Anterior cingulate cortex (tissue), 58 donors: ENCODE measurements at regions not wholly inside any gene's neighbourhood (a gene's known extent, or its start where the extent isn't known, plus 50 kb on each side); places are given as distances from the start of the nearest gene placed in this dataset.

Experiments
- DNase-seq, 58 donors: peaks; one replicate each; lab custom pipeline; 2025; lab: John Stamatoyannopoulos, UW

DNA sequence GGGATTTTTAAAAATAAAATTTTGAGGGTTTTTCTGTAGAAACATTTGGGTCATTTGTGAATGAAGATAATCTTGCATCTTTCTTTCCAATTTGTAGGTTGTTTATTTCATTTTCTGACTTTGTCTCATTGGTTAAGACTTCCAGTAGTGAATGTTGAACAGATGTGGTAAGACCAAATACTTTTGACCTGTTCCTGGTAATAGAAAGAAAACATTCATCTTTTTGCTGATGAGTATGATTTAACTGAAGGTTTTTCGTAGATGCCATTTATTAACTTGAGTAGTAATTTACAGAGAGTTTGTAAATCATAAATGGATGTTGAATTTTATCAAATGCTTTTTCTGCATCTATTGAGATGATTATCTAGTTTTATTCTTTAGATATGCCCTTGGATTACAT is 416.1 kb upstream of the CITED2 start:
- no peak for DNase-seq

GRCh38 chr6:139784222-139784769 is 409.8 kb upstream of the CITED2 start:
- no peak for DNase-seq

DNA sequence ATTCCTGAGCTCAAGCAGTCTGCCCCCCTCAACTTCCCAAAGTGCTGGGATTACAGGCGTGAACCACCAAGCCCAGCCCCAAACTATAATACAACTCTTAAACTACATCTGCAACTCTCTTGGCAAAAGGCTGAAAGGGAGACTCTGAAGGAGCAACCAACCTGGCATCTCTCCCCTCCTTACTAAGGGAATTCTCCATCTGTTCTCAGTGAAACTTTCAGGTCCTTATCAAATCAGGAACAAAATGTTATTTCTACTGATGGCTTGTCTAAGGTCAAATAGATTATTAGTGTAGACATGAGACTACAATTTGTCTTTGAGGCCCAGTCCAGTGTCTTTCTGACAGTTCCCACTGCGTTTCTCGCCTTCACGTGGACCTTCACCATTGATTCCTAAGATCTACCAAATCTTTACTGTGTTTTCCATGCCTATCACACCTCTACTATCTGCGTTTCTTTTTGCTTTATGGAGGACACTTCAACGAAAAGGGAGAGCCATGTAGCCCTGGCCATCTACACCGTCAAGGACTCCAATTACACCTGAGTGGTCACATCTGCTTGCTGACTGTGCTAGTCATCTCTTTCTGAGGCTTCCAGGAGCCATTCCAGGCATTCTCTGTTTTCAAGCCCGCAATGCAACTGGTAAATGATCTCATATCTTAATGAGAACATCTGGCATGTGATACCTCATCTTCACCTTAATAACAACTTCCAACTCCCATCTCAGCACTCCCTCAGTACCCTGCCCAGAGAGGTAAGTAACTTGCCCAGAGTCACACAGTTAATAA is 405.7 kb upstream of the CITED2 start:
- DNase-seq = no peak

GRCh38 chr6:139778688-139779087 is 404.2 kb upstream of the CITED2 start:
- DNase-seq = peak in 3 of 58 donors; percentile 9 to 27 (median 17)

- DNase-seq = peak in 5 of 58 donors; percentile 5 to 26 (median 16)
Observed at GRCh38 chr6:139778106-139778505, 403.7 kb upstream of the CITED2 start.

DNA sequence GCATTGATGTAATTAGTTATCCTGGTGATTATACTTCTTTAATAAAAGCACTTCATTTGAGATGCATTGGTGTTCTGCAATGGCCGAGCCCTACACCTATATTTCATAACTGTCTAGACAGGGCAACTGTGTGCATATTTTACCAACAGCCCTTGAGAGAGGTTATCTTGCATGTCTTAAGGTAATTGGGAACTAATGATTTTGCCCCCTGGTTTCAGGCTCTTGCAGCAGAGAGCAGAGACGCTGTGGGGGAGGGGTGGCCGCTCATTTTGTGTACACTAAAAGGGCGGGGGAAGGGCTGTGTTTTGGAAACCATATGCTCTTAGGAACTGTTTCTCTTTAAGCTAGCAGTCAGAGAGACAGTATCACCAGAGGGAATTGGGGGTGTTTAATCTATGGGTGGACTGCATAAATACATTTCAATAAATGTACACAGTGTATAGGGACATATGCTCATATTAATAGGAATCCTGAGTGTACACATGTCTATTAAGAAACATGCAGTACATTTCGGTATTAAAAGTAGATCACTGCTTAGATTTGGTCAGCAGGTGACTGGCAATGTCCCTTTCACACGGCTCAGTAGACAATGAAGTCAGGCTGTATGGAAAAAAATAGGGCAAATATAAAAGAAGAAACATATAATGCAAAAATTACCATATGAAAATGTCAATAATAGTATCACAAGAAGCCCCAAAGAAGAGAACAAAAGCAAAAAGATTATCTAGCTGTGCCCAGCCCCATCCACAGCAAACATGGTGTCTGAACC is 402.9 kb upstream of the CITED2 start:
- no peak for DNase-seq

DNA sequence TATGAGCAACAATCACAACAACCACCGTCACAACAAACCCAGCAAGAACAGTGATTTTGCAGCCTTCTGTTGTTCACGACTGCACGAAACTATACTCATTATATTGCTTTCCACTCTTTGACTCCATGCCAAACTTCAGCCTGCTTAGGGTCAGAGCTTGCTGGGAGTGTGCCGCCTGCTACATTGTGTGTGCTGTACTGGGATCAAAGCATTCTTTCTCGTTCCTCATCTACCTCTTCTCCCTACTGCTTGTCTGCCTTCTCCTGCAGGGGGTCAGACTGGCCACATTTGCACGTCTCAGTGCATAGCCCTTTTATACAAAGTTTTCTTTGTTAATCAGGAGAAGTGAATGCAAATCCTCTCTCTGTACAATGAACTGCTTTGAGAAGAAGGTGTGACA is 401.6 kb upstream of the CITED2 start:
- no peak for DNase-seq

DNA sequence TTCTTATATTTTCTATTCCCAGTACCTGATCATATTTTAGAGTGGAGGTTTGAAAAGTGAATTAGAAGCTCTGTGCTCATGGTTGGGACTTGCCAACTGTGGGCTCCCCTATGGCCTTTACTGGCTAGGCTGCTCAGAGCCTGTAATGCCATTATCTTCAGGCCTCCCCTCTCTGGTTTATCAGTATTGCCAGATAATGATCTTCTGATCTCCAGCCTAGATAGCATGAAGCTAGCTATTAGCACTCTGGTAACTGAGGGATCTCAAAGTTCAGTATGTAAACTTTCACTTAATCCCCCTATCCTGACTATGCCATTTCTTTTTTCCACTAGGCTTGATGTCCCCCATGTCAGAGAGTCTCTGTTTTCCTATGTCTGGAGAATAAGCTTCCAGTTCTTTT is 393.7 kb upstream of the CITED2 start:
- no peak for DNase-seq

GRCh38 chr6:139766796-139767195 is 392.3 kb upstream of the CITED2 start:
- DNase-seq = peak in 1 of 58 donors; percentile 2

GRCh38 chr6:139765825-139766285 is 391.4 kb upstream of the CITED2 start:
- no peak for DNase-seq

DNA sequence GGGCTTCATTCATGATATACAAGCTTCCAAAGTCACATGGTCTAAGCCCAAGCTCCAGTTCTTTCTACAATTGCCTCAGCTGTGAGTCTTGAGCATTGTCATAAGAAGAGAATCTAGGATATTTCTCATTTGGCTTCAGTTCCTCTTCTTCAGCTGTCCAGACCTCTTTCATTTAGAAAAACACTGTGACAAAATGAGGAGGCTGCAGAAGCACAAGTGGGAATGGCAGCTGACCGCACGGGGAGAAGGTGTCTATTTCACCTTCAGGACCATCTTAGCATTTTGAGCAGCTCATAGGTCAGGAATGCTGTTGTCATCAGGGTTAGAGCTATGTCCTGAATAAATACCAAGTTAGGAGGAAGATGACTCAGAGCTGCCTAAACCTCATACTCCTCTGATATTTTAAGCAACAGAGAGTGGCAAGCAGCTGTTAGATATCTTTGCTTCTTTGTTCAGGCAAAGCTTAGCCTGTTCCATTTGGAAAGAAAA is 390.1 kb upstream of the CITED2 start:
- peak in 13 of 58 donors; percentile 6 to 58 (median 20) for DNase-seq

DNA sequence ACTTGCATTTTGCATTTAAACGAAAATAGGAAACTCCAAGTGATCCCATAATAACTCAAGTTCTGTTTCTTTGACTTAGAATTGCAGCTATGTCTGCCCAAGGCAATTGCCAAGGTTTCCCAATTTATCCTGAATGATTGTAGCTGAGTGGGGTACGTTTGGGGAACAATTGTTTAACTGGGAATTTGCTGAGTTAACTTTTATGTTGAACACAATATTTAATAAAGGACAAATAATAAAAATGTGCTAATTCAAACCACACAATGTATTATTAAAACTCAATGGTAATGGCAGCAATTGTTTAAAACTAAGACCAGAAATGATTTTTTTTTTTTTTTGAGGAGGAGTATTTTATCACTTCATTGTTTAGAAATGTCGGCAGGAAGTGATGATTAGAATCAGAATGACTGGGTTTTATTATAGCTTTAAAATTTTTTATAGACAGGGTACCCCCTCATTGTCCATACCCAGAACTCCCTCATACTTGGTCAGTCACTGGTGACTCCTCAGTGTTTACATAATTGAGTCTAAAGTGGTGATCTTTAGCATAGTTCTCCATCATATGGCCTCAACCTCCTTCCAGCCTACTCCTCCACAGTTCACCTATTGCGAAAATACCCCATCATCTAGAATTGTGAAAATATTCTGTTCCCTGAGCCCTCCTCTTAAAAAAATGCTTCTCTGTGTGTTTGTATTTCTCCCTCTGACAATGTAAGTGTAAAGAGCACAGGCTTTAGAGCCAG is 389.2 kb upstream of the CITED2 start:
- DNase-seq = no peak

- no peak for DNase-seq
Observed at GRCh38 chr6:139762587-139763031, 388.2 kb upstream of the CITED2 start.

DNA sequence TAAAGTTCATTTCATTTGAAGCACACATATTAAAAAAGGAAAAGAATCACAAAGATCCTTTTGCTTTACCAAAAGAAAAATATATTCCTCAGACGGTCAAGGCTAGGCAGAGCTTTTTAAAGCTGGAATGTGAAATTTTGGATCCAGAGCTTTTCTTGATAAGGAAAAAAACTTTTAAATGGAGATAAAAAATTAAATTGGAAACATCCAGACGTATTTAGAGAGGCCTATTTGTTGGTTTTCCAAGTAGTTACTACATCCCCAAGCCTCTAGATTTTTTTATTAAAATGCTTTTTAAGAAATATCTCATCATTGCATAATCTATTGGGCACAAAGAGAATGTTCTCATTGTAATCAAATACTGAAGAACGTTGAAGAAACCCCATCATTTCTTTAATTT is 385.7 kb upstream of the CITED2 start:
- no peak for DNase-seq

DNA sequence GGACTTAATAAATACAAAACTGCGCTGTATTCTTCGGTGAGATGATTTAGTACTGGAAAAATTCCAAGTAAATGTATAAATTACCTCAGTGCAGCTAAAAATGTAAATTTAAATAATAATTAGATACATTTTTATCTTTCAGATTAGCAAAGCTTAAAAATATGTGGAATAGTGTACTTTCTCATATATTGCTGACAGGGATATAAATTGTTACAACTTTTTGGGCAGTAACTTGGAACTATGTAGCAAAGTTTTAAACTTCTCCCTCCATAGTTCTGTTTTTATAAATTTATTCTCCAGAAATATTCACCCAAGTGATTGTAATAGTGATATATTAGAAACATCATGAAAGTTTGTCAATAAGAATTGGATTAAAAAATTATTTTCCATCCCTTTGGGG is 384.6 kb upstream of the CITED2 start:
- no peak for DNase-seq

DNA sequence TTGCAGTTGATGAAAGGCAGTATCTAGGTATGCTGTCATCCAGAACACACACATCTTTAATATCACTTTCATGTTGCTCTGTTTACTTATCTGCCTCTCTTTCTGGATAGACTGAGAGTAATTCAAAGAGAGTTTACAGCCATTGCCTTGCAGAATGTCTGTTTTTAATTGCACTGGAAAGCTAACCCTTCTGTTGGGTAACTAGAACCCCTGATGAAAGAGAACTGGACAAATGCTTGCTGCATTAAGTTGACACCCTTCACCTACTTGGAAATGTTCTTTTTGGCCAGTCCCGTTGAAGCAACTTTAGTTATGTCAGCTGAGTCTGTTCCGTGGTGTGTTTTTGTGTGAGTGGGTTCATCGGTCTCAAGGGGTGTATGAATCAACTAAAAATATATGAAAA is 383.8 kb upstream of the CITED2 start:
- no peak for DNase-seq

GRCh38 chr6:139757784-139758183 is 383.3 kb upstream of the CITED2 start:
- no peak for DNase-seq

DNA sequence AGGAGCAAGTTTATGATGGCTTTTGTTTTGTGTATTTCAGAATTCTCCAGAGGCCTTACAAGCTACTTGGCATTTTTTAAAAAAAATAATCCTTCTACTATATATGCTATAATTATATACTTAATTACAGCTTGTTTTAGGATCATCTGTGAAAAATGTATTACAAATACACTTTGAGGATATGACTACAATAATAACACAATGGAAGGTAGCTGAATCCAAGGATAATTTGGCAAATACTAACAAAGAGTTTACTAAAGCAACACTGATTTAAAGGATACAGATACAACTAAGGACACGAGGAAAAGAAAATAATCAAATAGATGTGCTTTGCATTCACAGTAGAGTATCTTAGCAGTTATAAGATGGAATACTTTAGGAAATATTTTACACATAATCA is 381.9 kb upstream of the CITED2 start:
- DNase-seq = no peak

- DNase-seq = no peak
Observed at GRCh38 chr6:139754898-139755775, 380.7 kb upstream of the CITED2 start.
